ENCODE measurements at regions not wholly inside any gene's neighbourhood (a gene's known extent, or its start where the extent isn't known, plus 50 kb on each side); places are given as distances from the start of the nearest gene placed in this dataset.

- no peak for DNase-seq (ENCODE audit: low spot score)
Measured at GRCh38 chr15:70443486-70444273, 319.7 kb downstream of the UACA start.

GRCh38 chr15:70442616-70443321, 320.6 kb downstream of the UACA start:
- DNase-seq (ENCODE audit: low spot score), result no peak

GRCh38 chr15:70442211-70442610, 321.1 kb downstream of the UACA start:
- DNase-seq (ENCODE audit: low spot score), result no peak

GRCh38 chr15:70440416-70441138, 322.8 kb downstream of the UACA start:
- DNase-seq (ENCODE audit: low spot score), result no peak

- DNase-seq (ENCODE audit: low spot score), result no peak
Measured at GRCh38 chr15:70439880-70440279, 323.5 kb downstream of the UACA start.

- DNase-seq (ENCODE audit: low spot score), result no peak
Measured at GRCh38 chr15:70439304-70439877, 324.0 kb downstream of the UACA start.

- no peak for DNase-seq (ENCODE audit: low spot score)
Measured at GRCh38 chr15:70438776-70439175, 324.6 kb downstream of the UACA start.

- no peak for DNase-seq (ENCODE audit: low spot score)
Measured at GRCh38 chr15:70437882-70438451, 325.4 kb downstream of the UACA start.

- no peak for DNase-seq (ENCODE audit: low spot score)
Measured at GRCh38 chr15:70437089-70437488, 326.3 kb downstream of the UACA start.

GRCh38 chr15:70436428-70436827, 326.9 kb downstream of the UACA start:
- no peak for DNase-seq (ENCODE audit: low spot score)

GRCh38 chr15:70435872-70436271, 327.5 kb downstream of the UACA start:
- DNase-seq (ENCODE audit: low spot score), result no peak

GRCh38 chr15:70435369-70435768, 328.0 kb downstream of the UACA start:
- no peak for DNase-seq (ENCODE audit: low spot score)

- no peak for DNase-seq (ENCODE audit: low spot score)
Measured at GRCh38 chr15:70433586-70434324, 329.6 kb downstream of the UACA start.

- DNase-seq (ENCODE audit: low spot score), result no peak
Measured at GRCh38 chr15:70432924-70433495, 330.3 kb downstream of the UACA start.

- no peak for DNase-seq (ENCODE audit: low spot score)
Measured at GRCh38 chr15:70431854-70432253, 331.5 kb downstream of the UACA start.

GRCh38 chr15:70430069-70430468, 332.4 kb upstream of the TLE3 start:
- DNase-seq (ENCODE audit: low spot score), result no peak

- DNase-seq (ENCODE audit: low spot score), result no peak
Measured at GRCh38 chr15:70429056-70429722, 331.5 kb upstream of the TLE3 start.

- DNase-seq (ENCODE audit: low spot score), result no peak
Measured at GRCh38 chr15:70428211-70428822, 330.6 kb upstream of the TLE3 start.

- no peak for DNase-seq (ENCODE audit: low spot score)
Measured at GRCh38 chr15:70427167-70428120, 329.7 kb upstream of the TLE3 start.
